GM21737 (cell line): ENCODE measurements at regions not wholly inside any gene's neighbourhood (a gene's known extent, or its start where the extent isn't known, plus 50 kb on each side); places are given as distances from the start of the nearest gene placed in this dataset.
"Not testable (repeated sequence)": the region's sequence is repeated elsewhere in the genome, so short reads cannot be mapped to it uniquely, and the experiment has no call there.

ENCODE experiments used
- ATAC-seq: cut with Tn5 transposase; IDR thresholded peaks from one replicate; pipeline ENCODE4 v1.9.1; 2021; ENCODE audit warnings: mild to moderate bottlenecking, moderate library complexity; ENCODE audit not compliant: unreplicated experiment

- no peak for ATAC-seq
These were observed 215.7 kb downstream of the BAMBI start for GRCh38 chr10:28892818-28893547.

GRCh38 chr10:28894146-28894545 is 216.8 kb downstream of the BAMBI start:
- no peak for ATAC-seq

- ATAC-seq: not testable (repeated sequence)
These were observed 218.3 kb downstream of the BAMBI start for GRCh38 chr10:28895671-28896070.

- not testable (repeated sequence) for ATAC-seq
These were observed 219.6 kb downstream of the BAMBI start for GRCh38 chr10:28896791-28897409.

- ATAC-seq: no peak
These were observed 220.5 kb downstream of the BAMBI start for GRCh38 chr10:28897617-28898464.

GRCh38 chr10:28902215-28902614 is 224.9 kb downstream of the BAMBI start:
- no peak for ATAC-seq

- ATAC-seq: no peak
These were observed 225.7 kb downstream of the BAMBI start for GRCh38 chr10:28903063-28903462.

- no peak for ATAC-seq
These were observed 226.4 kb downstream of the BAMBI start for GRCh38 chr10:28903736-28904135.

- ATAC-seq: no peak
These were observed 228.1 kb downstream of the BAMBI start for GRCh38 chr10:28905371-28905770.

GRCh38 chr10:28906011-28906411 is 228.7 kb downstream of the BAMBI start:
- ATAC-seq: no peak

- ATAC-seq: no peak
These were observed 229.1 kb downstream of the BAMBI start for GRCh38 chr10:28906415-28906814.

GRCh38 chr10:28906934-28907333 is 229.6 kb downstream of the BAMBI start:
- ATAC-seq: no peak

GRCh38 chr10:28909875-28910274 is 232.6 kb downstream of the BAMBI start:
- no peak for ATAC-seq

GRCh38 chr10:28910956-28911355 is 233.6 kb downstream of the BAMBI start:
- no peak for ATAC-seq

GRCh38 chr10:28911511-28911910 is 234.2 kb downstream of the BAMBI start:
- not testable (repeated sequence) for ATAC-seq

GRCh38 chr10:28912017-28912783 is 234.9 kb downstream of the BAMBI start:
- no peak for ATAC-seq

GRCh38 chr10:28913436-28914237 is 236.3 kb downstream of the BAMBI start:
- ATAC-seq: no peak

GRCh38 chr10:28914701-28915100 is 237.4 kb downstream of the BAMBI start:
- no peak for ATAC-seq

- ATAC-seq: no peak
These were observed 238.8 kb downstream of the BAMBI start for GRCh38 chr10:28915989-28916588.

GRCh38 chr10:28920091-28920490 is 242.8 kb downstream of the BAMBI start:
- ATAC-seq: no peak
